IMR-90 (cell line): ENCODE measurements at regions not wholly inside any gene's neighbourhood (a gene's known extent, or its start where the extent isn't known, plus 50 kb on each side); places are given as distances from the start of the nearest gene placed in this dataset.
A peak's percentile ranks its signal among the peaks of the same experiment; 100 is the strongest.

Source experiments
- ATAC-seq: fragments of 200-7000 bp; cut with Tn5 transposase; 2 replicates; pipeline ENCODE4 v1.9.1; 2020; ENCODE audit warnings: low read depth, mild to moderate bottlenecking, moderate library complexity
- BruUV-seq: library from RNA; stranded (reverse); fragments of 400-500 nt; replicated peaks from 2 replicates; lab custom pipeline; 2021; lab: Mats Ljungman, UMichigan
- CTCF ChIA-PET: fragments of 300-600 bp; formaldehyde crosslinking; extraction: SDS; loops from one replicate; lab custom pipeline; 2021; ENCODE audit warnings: antibody characterized with exemption; lab: Yijun Ruan, JAX
- POLR2A ChIA-PET: fragments of 300-600 bp; sonication (Branson Sonifier 250); formaldehyde crosslinking; loops from one replicate; lab custom pipeline; 2022; ENCODE audit warnings: antibody characterized with exemption; ENCODE audit not compliant: unreplicated experiment; lab: Charles Lee
- DNase-seq: peaks from one replicate; pipeline ENCODE4 v3.0.0; 2013
- H2AFZ ChIP-seq: replicated peaks from 2 replicates; pipeline ENCODE3; 2013; ENCODE audit warnings: low read length, mild to moderate bottlenecking; ENCODE audit not compliant: poor library complexity
- H2AK5ac ChIP-seq: 2 replicates; pipeline ENCODE4 v1.6.1; 2013; ENCODE audit warnings: low read depth, low read length, inconsistent platforms
- H2AK9ac ChIP-seq: replicated peaks from 2 replicates; pipeline ENCODE3; 2013; ENCODE audit warnings: mild to moderate bottlenecking, low read depth, low read length, moderate library complexity; ENCODE audit not compliant: poor library complexity
- H2BK120ac ChIP-seq: 2 replicates; pipeline ENCODE4 v1.6.1; 2013; ENCODE audit warnings: low read depth, low read length, inconsistent platforms
- H2BK15ac ChIP-seq: 3 replicates; pipeline ENCODE4 v1.6.1; 2013; ENCODE audit warnings: low read depth, low read length, inconsistent platforms
- H2BK20ac ChIP-seq: 2 replicates; pipeline ENCODE4 v1.6.1; 2013; ENCODE audit warnings: low read depth, mild to moderate bottlenecking, inconsistent platforms, low read length, moderate library complexity
- H2BK5ac ChIP-seq: 2 replicates; pipeline ENCODE4 v1.6.1; 2013; ENCODE audit warnings: mild to moderate bottlenecking, low read depth, low read length, inconsistent platforms; ENCODE audit not compliant: poor library complexity, severe bottlenecking
- H3K14ac ChIP-seq: replicated peaks from 2 replicates; pipeline ENCODE4 v1.6.1; 2013; ENCODE audit warnings: low read depth, low read length, inconsistent platforms
- H3K18ac ChIP-seq: 2 replicates; pipeline ENCODE4 v1.6.1; 2013; ENCODE audit warnings: low read depth, low read length, control low read depth
- H3K23ac ChIP-seq: 2 replicates; pipeline ENCODE4 v1.6.1; 2013; ENCODE audit warnings: low read depth, low read length, inconsistent platforms
- H3K27ac ChIP-seq: 2 replicates; pipeline ENCODE4 v1.5.1; 2013; ENCODE audit warnings: mild to moderate bottlenecking, control low read depth, low read length; ENCODE audit not compliant: insufficient read depth
- H3K27me3 ChIP-seq: 2 replicates; pipeline ENCODE4 v1.6.1; 2013; ENCODE audit warnings: low read length; ENCODE audit not compliant: control insufficient read depth, insufficient read depth
- H3K36me3 ChIP-seq: 2 replicates; pipeline ENCODE4 v1.6.1; 2013; ENCODE audit warnings: low read length, mixed read lengths; ENCODE audit not compliant: control insufficient read depth, insufficient read depth
- H3K4ac ChIP-seq: 2 replicates; pipeline ENCODE4 v1.6.1; 2013; ENCODE audit warnings: low read depth, low read length, inconsistent platforms
- H3K4me1 ChIP-seq: 2 replicates; pipeline ENCODE4 v1.6.1; 2013; ENCODE audit warnings: low read length, mixed read lengths; ENCODE audit not compliant: control insufficient read depth, insufficient read depth
- H3K4me2 ChIP-seq: 2 replicates; pipeline ENCODE4 v1.6.1; 2013; ENCODE audit warnings: low read depth, mild to moderate bottlenecking, control low read depth, low read length, moderate library complexity
- H3K4me3 ChIP-seq: 2 replicates; pipeline ENCODE4 v1.5.1; 2013; ENCODE audit warnings: low read depth, mild to moderate bottlenecking, control low read depth, low read length, moderate library complexity; ENCODE audit not compliant: insufficient read depth
- H3K56ac ChIP-seq: 2 replicates; pipeline ENCODE4 v1.6.1; 2013; ENCODE audit warnings: low read length, inconsistent platforms; ENCODE audit not compliant: insufficient read depth; ENCODE audit errors: extremely low read depth
- H3K79me1 ChIP-seq, 2 experiments: 2 replicates each; pipeline ENCODE4 v1.6.1; 2013; ENCODE audit warnings: low read length in 2 of 2, inconsistent platforms in 1 of 2, low read depth in 1 of 2
- H3K9ac ChIP-seq: 2 replicates; pipeline ENCODE4 v1.6.1; 2013; ENCODE audit warnings: low read depth, low read length, control low read depth
- H3K9me1 ChIP-seq: 2 replicates; pipeline ENCODE4 v1.6.1; 2013; ENCODE audit warnings: low read length, inconsistent platforms; ENCODE audit not compliant: insufficient read depth
- H3K9me3 ChIP-seq: 2 replicates; pipeline ENCODE4 v1.6.1; 2013; ENCODE audit warnings: low read length; ENCODE audit not compliant: control insufficient read depth, insufficient read depth
- H4K20me1 ChIP-seq: 2 replicates; pipeline ENCODE4 v1.6.1; 2013; ENCODE audit warnings: low read length, inconsistent platforms; ENCODE audit not compliant: insufficient read depth
- H4K5ac ChIP-seq: 2 replicates; pipeline ENCODE4 v1.6.1; 2013; ENCODE audit warnings: mild to moderate bottlenecking, low read depth, low read length, control low read depth
- H4K8ac ChIP-seq, 2 experiments: 2 replicates each; pipeline ENCODE4 v1.6.1; 2013; ENCODE audit warnings: low read depth in 2 of 2, low read length in 2 of 2, control low read depth in 1 of 2, inconsistent platforms in 1 of 2
- H4K91ac ChIP-seq: 2 replicates; pipeline ENCODE4 v1.6.1; 2013; ENCODE audit warnings: low read depth, low read length, inconsistent platforms; ENCODE audit not compliant: insufficient read depth
- BHLHE40 ChIP-seq: fragments of 150-350 bp; IDR thresholded peaks from 2 replicates; pipeline ENCODE4 v1.6.1; 2016; ENCODE audit warnings: mild to moderate bottlenecking, low read depth, low read length
- CEBPB ChIP-seq: IDR thresholded peaks from 2 replicates; pipeline ENCODE4 v1.6.1; 2012; ENCODE audit warnings: low read depth, low read length, improper control_type of control experiment
- CHD1 ChIP-seq: IDR thresholded peaks from 2 replicates; pipeline ENCODE4 v1.6.1; 2012; ENCODE audit warnings: low read depth, low read length, improper control_type of control experiment
- CTCF ChIP-seq: conservative IDR thresholded peaks from 2 replicates; pipeline ENCODE4 v1.5.1; 2012; ENCODE audit warnings: mild to moderate bottlenecking, low read depth, low read length, improper control_type of control experiment
- ELK1 ChIP-seq: fragments of 150-350 bp; IDR thresholded peaks from 2 replicates; pipeline ENCODE4 v1.6.1; 2016; ENCODE audit warnings: low read depth, mild to moderate bottlenecking, low read length, moderate library complexity, borderline replicate concordance
- FOS ChIP-seq: fragments of 150-350 bp; IDR thresholded peaks from 2 replicates; pipeline ENCODE4 v1.6.1; 2016; ENCODE audit warnings: low read depth, low read length
- MAFK ChIP-seq: IDR thresholded peaks from 2 replicates; pipeline ENCODE4 v1.6.1; 2012; ENCODE audit warnings: low read depth, low read length, improper control_type of control experiment
- MAZ ChIP-seq: IDR thresholded peaks from 2 replicates; pipeline ENCODE4 v1.6.1; 2012; ENCODE audit warnings: low read depth, mild to moderate bottlenecking, low read length, improper control_type of control experiment, moderate library complexity, borderline replicate concordance
- MXI1 ChIP-seq: IDR thresholded peaks from 2 replicates; pipeline ENCODE4 v1.6.1; 2012; ENCODE audit warnings: low read depth, mild to moderate bottlenecking, low read length, moderate library complexity, borderline replicate concordance
- NFE2L2 ChIP-seq: fragments of 150-350 bp; IDR thresholded peaks from 2 replicates; pipeline ENCODE4 v1.6.1; 2016; ENCODE audit warnings: low read depth, mild to moderate bottlenecking, low read length
- POLR2A ChIP-seq: IDR thresholded peaks from 2 replicates; pipeline ENCODE4 v1.6.1; 2012; ENCODE audit warnings: mild to moderate bottlenecking, low read depth, low read length
- RAD21 ChIP-seq: IDR thresholded peaks from 2 replicates; pipeline ENCODE4 v1.6.1; 2012; ENCODE audit warnings: low read length, improper control_type of control experiment
- RCOR1 ChIP-seq: IDR thresholded peaks from 2 replicates; pipeline ENCODE4 v1.6.1; 2012; ENCODE audit warnings: mild to moderate bottlenecking, low read length, improper control_type of control experiment; ENCODE audit not compliant: insufficient replicate concordance
- RFX5 ChIP-seq: IDR thresholded peaks from 2 replicates; pipeline ENCODE4 v1.8.0; 2012; ENCODE audit warnings: low read depth, mild to moderate bottlenecking, low read length, moderate library complexity
- SMC3 ChIP-seq: fragments of 150-350 bp; IDR thresholded peaks from 2 replicates; pipeline ENCODE4 v1.6.1; 2016; ENCODE audit warnings: low read depth, mild to moderate bottlenecking, antibody characterized with exemption, low read length, moderate library complexity
- USF2 ChIP-seq: fragments of 150-350 bp; IDR thresholded peaks from 2 replicates; pipeline ENCODE4 v1.6.1; 2017; ENCODE audit warnings: mild to moderate bottlenecking, antibody characterized with exemption, low read length, low read depth
- WGBS, 2 experiments: methylation state at CpG; one replicate each; pipeline versions ENCODE4 v1.1.5 to v1.1.7; 2013; ENCODE audit warnings: missing lambda C conversion rate in 2 of 2; ENCODE audit not compliant: insufficient read length in 1 of 2; ENCODE audit errors: extremely low coverage in 2 of 2; 5-methylcytosine and 5-hydroxymethylcytosine counted together
- dilution Hi-C: fragments of 300-500 bp; cut with HindIII; formaldehyde crosslinking; loops from one replicate; pipeline ENCODE4 v1.14.3; 2018; ENCODE audit warnings: low sequenced_read_pairs; ENCODE audit not compliant: unreplicated experiment
- in situ Hi-C: fragments of 300-500 bp; cut with MboI; formaldehyde crosslinking; loops from 3 replicates; pipeline ENCODE4 v1.14.3; 2019; ENCODE audit warnings: low sequenced_read_pairs, inconsistent platforms, mixed read lengths
- intact Hi-C: fragments of 100-400 bp; cut with micrococcal nuclease; formaldehyde crosslinking; loops from 2 replicates; pipeline ENCODE4 v1.10.0; 2022

GRCh38 chr2:145108361-145108778, 588.5 kb upstream of the ZEB2 start:
- Histone ChIP-seq H3K4me2 (no peak overlapping the region), H2AFZ (no peak overlapping the region), H3K36me3 (no peaks in the 10 kb centered on the region), H2AK9ac (no peak overlapping the region), H3K9ac (no peak overlapping the region), H2AK5ac (no peak overlapping the region), H2BK20ac (peak overlapping the region; percentile 2; the same call in 1 of the 2 replicates), H2BK15ac (no peak overlapping the region), H3K56ac (no peak overlapping the region), H3K14ac (0 out of 2 replicates have a peak overlapping the region, but pooled peaks have one; percentile 37), H3K9me1 (no peaks in the 10 kb centered on the region; the same call in 1 of the 2 replicates), H3K4ac (peak overlapping the region; percentile 9; the same call in 1 of the 2 replicates), H4K91ac (peak overlapping the region; percentile 28; the same call in 1 of the 2 replicates), H2BK5ac (peak overlapping the region; percentile 17), H3K27me3 (no peaks in the 10 kb centered on the region), H4K20me1 (no peaks in the 10 kb centered on the region), H3K9me3 (no peaks in the 10 kb centered on the region), H2BK120ac (peak overlapping the region; percentile 70), H4K5ac (peak overlapping the region; percentile 48; the same call in 1 of the 2 replicates), H3K4me3 (no peak overlapping the region), H3K79me1 (no peaks in the 10 kb centered on the region), H4K8ac (no peak overlapping the region; a peak in 1 of 4 replicates), H3K27ac (no peak overlapping the region), H3K23ac (no peak overlapping the region), H3K4me1 (peaks cover 7% of the 10 kb centered on the region; the same call in 1 of the 2 replicates), H3K18ac (no peak overlapping the region)
- ATAC-seq (no peak), DNase-seq (peak; percentile 35)
- dilution Hi-C loops: no loop called here
- TF ChIP-seq RFX5 (no peak), CTCF (no peak), POLR2A (no peak), RAD21 (no peak), MAFK (no peak), MXI1 (no peak), RCOR1 (no peak), CHD1 (no peak), NFE2L2 (no peak), BHLHE40 (no peak), FOS (no peak), ELK1 (no peak), SMC3 (no peak), MAZ (no peak), USF2 (no peak), CEBPB (no peak)
- no TSS peak for BruUV-seq
- ChIA-PET POLR2A (no interaction called here), CTCF (no interaction called here)
- in situ Hi-C loops: no loop called here
- no CpG with 5 or more reads among the region's 10 CpGs for WGBS, 2 experiments
- intact Hi-C loops: no loop called here
